ENCODE measurements at regions not wholly inside any gene's neighbourhood (a gene's known extent, or its start where the extent isn't known, plus 50 kb on each side); places are given as distances from the start of the nearest gene placed in this dataset.

DNA sequence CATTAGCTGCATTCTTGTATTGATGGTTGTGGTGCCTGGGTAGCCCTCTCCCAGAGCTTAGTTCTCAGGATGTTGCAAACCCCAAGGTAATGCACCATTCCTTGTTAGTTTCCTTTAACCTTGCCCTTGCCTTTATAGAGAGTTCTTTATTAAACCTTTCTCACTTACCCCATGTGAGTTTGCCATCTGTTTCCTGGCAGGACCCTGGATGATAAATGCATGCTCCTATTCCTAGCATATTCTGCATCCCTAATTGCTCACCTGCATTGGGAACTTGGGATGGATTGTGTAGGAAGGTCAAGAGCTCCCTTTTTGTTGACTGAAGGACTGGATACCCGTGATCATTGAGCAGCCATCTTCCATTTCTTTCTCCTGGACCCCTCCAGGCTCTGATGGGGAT lies 59.9 kb upstream of the AP1S2 start:
- no peak for DNase-seq

- no peak for DNase-seq
These were observed 58.5 kb upstream of the AP1S2 start for GRCh38 chrX:15913146-15913545.

- DNase-seq = no peak
These were observed 57.3 kb upstream of the AP1S2 start for GRCh38 chrX:15911734-15912550.

DNA sequence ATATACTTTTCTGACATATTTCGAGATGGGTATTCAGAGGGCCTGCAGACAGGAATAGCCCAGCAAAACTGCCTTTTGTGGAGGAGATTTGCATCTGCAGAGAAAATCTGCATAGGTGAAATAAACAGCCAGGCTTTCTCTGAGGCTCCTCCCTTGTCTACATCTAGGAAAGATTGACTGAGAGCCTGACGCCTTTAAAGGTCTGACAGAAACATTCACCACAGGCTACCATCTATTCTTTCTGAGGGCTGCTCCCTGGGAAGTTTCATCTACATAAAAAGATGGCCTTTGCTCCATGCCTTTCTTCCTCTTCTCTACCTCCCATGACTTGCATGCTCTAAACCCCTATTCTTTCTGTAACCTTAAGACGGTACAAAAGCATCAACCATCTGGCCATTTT lies 55.0 kb upstream of the AP1S2 start:
- DNase-seq = no peak

GRCh38 chrX:15908603-15909290 lies 54.1 kb upstream of the AP1S2 start:
- DNase-seq = no peak

DNA sequence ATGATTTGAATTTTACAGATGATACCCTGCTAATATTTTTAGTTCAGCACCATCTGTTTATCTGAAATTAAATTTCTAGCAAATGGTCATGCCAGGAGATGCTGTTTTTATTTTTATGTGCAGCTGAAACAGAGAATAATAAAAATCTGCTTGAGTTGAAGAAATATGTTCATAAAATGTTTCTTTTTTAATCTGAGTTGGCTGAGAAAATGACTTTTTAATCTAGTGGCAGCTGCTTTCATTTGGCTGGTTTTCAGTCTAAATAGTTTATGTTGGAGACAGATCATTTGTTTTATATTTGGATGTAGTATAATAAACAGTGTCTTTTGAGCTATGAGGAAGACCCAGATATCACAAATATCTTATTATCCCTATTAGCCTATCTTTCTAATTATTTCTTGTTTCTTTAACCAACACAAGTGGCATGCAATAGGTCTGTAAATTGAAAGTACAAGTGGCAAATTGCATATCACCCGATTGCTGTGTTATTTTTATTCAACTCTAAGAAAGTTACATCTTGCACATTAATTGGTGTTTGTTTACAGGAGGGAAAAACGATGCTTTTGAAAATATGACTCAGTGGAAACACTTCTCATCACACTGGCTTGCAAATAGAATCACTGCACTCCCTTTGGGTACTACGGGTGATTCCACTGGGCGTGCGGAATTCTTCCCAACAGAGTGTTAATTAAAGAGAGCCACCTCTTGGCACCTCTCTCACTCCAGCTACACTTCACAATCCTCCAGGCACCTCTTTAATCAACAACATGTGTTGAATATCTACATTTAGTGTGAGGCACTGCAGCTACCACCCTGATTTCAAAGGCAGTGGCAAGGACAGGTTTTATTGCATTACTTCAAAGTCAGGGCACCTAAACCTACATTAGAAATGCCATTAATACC lies 51.7 kb upstream of the AP1S2 start:
- no peak for DNase-seq

Measured in T-helper 9 cell (primary cell).